GM18870 (cell line): ENCODE measurements at regions not wholly inside any gene's neighbourhood (a gene's known extent, or its start where the extent isn't known, plus 50 kb on each side); places are given as distances from the start of the nearest gene placed in this dataset.
"Not testable (repeated sequence)": the region's sequence is repeated elsewhere in the genome, so short reads cannot be mapped to it uniquely, and the experiment has no call there.

ENCODE experiments used
- ATAC-seq: cut with Tn5 transposase; IDR thresholded peaks from one replicate; pipeline ENCODE4 v1.9.1; 2021; ENCODE audit warnings: moderate library complexity; ENCODE audit not compliant: unreplicated experiment

DNA sequence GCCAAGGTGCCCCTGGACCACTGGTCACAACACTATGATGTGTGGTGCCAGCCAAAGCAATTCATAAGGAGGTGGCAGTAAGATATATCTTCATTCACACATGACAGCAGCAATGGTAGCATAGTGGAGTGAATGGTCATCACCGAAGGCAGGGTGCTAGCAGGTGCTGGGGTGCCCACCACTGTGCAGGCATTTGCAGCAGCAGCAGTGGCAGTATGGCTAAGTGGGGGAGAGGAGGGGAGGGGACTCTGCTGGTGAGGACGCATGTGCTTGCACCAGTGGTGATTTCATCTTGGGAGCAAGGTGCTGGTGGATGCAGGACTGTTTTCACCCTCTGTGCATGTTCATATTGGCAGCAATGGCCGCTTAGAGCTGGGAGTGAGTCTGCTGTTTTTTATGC is 419.1 kb upstream of the KLHL4 start:
- ATAC-seq, result no peak

GRCh38 chrX:87105131-87105530 is 412.5 kb upstream of the KLHL4 start:
- no peak for ATAC-seq

- ATAC-seq, result no peak
These were observed 407.5 kb upstream of the KLHL4 start for GRCh38 chrX:87110142-87110541.

DNA sequence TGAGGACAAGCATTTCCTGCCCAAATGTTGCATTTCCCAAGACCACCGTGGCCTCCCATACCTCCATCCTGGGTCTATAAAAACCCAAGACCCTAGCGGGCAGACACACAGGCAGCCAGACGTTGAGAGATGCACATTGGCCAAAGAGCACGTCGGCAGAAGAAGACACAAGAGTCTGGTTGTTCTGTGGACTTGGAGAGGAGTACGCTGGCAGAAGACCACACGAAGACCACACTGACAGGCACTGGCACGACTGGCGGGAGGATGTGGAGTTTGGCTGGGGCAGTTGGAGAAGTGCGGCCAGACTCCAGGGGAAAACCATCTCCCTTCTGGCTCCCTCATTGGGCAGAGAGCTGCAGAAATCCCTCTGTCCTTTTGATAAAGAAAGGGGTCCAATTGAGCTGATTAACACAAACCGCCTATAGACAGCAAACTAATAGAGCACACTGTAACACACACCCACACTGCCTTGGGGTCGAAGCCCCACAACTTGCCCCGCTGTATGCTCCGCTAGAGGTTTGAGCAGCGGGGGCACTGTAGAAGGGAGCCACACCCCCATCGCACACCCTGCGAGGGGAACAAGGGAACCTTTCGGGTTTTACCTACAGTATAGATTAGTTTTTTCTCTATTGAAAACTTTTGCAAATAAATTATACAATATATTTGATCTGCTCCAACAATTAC is 376.7 kb upstream of the KLHL4 start:
- ATAC-seq, result no peak

GRCh38 chrX:87160435-87161010 is 357.1 kb upstream of the KLHL4 start:
- ATAC-seq, result no peak

DNA sequence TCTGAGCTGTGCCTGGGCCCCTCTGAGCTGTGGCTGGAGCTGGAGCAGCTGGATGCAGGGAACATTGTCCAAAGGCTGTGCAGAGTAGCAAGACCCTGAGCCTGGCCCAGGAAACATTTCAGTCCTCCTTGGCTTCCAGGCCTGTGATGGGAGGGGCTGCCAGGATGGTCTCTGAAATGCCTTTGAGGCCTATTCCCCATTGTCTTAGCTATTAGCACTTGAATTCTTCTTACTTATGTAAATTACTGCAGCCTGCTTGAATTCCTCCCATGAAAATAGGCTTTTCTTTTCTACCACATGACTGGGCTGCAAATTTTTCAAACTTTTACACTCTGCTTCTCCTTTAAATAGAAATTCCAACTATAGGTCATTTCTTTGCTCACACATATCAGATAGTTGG is 349.8 kb upstream of the KLHL4 start:
- ATAC-seq, result no peak

- not testable (repeated sequence) for ATAC-seq
These were observed 339.6 kb upstream of the KLHL4 start for GRCh38 chrX:87178009-87178408.
